OCI-LY7 (cell line): ENCODE measurements at regions not wholly inside any gene's neighbourhood (a gene's known extent, or its start where the extent isn't known, plus 50 kb on each side); places are given as distances from the start of the nearest gene placed in this dataset.

Source experiments
- EZH2phosphoT487 ChIP-seq: fragments of 200-600 bp; sonication (generic); IDR thresholded peaks from 2 replicates; pipeline ENCODE4 v1.6.1; 2018; ENCODE audit warnings: low read depth, borderline replicate concordance, mild to moderate bottlenecking, mixed run types, antibody characterized with exemption, low read length, moderate library complexity, mixed read lengths
- TF ChIP-seq, protein P1 (sequence below): fragments of 200-600 bp; sonication (generic); conservative IDR thresholded peaks from 2 replicates; pipeline ENCODE4 v1.5.1; 2014; ENCODE audit warnings: mild to moderate bottlenecking, antibody characterized with exemption, low read length, moderate library complexity, mixed read lengths

DNA sequence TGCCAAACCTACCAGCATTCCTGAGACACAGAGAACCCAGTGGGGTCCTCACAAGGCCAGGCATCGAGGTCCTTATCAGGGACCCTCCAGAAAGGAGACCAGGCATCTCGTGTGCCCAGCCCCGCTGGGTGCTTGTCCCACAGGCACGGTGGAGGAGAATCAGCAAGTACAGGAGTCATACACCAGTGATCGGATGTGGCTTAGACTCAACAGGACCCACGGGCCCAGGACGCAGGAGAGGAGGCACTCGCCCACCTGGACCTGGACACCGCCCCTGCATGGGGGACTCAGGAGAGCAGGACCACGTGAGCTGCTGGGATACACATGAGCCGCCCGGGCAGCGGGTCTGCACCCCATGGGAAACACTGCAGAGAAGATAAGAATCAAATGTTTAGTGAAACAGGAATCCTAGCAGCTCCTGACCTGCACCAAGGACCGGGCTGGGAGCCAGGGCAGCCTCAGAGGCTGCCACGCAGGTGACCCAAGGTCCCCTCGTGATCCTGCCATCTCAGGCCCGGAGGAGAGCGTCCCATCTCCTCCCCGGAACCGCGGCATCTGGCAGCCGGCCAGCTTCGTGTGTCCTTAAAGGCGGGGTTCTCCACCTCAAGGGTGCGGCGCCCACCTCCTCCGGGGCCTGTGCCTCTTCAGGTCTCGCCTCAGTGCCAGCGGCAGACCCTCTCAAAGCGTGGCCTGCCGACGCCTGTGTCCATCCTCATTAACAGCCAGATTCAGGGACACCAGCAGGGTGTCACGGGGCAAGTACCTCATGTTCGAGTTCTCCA, 59.2 kb downstream of the FOXL3 start:
- TF ChIP-seq, protein P1, sequence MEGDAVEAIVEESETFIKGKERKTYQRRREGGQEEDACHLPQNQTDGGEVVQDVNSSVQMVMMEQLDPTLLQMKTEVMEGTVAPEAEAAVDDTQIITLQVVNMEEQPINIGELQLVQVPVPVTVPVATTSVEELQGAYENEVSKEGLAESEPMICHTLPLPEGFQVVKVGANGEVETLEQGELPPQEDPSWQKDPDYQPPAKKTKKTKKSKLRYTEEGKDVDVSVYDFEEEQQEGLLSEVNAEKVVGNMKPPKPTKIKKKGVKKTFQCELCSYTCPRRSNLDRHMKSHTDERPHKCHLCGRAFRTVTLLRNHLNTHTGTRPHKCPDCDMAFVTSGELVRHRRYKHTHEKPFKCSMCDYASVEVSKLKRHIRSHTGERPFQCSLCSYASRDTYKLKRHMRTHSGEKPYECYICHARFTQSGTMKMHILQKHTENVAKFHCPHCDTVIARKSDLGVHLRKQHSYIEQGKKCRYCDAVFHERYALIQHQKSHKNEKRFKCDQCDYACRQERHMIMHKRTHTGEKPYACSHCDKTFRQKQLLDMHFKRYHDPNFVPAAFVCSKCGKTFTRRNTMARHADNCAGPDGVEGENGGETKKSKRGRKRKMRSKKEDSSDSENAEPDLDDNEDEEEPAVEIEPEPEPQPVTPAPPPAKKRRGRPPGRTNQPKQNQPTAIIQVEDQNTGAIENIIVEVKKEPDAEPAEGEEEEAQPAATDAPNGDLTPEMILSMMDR = no peak
- no peak for TF ChIP-seq EZH2phosphoT487
